ENCODE measurements at regions not wholly inside any gene's neighbourhood (a gene's known extent, or its start where the extent isn't known, plus 50 kb on each side); places are given as distances from the start of the nearest gene placed in this dataset.

DNA sequence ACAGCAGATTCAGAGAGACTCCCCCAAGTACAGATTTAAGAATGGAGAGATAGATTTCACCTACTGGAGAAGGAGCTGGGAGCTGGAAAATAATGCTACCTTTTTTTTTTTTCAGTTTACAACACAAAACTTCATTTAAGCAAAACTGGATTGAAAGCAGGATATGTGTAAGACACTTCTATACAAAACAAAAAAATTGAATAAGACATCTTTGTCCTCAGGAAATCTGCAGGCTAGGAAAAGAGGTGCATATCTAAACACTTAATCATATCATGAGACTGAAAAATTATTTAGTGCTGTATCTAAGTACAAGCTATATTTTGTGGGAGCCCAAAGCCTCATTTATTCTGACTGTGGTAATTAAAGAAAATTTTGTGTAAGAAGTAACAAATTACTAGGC lies 516.1 kb downstream of the ZIC1 start:
- no peak overlapping the region for H3K27ac ChIP-seq (ENCODE audit: low read depth, low read length, severe bottlenecking)
- no peak overlapping the region for H3K4me3 ChIP-seq (ENCODE audit: extremely low read depth, insufficient read depth, low read length, poor library complexity, severe bottlenecking)
- no peaks in the 10 kb centered on the region for H3K36me3 ChIP-seq (ENCODE audit: control insufficient read depth, insufficient read depth, low read length)
- no peaks in the 10 kb centered on the region for H3K9me3 ChIP-seq (ENCODE audit: control insufficient read depth, low read length)
- H3K4me1 ChIP-seq (ENCODE audit: control insufficient read depth, insufficient read depth, low read length, poor library complexity, severe bottlenecking): peaks cover 3% of the 10 kb centered on the region

DNA sequence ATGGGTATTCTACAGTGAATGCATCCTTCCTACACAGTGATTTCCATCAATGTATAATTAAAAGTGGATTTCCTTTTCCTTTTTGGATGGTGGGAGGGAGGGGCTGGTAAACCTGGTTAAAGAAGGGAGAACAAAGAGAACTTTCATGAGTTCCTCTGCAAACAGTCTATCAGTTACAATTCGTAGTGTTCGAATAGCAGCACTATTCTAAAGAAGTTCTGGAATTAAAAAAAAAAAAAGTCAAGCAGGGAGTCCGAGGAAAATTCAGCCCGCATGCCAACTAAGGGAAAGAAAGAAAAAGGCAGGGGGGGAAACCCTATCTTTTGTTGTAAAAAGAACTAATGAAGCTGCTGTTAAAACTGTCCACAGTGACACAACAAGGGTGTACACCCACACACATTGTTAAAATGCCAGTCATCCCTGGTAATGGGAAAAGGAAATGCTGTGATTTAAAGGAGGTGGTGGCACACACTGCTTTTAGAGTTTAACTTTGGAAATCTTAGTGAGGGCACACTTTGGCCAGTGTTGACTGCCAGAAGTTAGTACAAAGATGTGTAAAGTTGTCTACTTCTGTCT lies 521.2 kb downstream of the ZIC1 start:
- WGBS, 2 experiments (ENCODE audit: insufficient coverage in 2 of 2): 51 to 69% methylated on average over 4 of the region's 4 CpGs

DNA sequence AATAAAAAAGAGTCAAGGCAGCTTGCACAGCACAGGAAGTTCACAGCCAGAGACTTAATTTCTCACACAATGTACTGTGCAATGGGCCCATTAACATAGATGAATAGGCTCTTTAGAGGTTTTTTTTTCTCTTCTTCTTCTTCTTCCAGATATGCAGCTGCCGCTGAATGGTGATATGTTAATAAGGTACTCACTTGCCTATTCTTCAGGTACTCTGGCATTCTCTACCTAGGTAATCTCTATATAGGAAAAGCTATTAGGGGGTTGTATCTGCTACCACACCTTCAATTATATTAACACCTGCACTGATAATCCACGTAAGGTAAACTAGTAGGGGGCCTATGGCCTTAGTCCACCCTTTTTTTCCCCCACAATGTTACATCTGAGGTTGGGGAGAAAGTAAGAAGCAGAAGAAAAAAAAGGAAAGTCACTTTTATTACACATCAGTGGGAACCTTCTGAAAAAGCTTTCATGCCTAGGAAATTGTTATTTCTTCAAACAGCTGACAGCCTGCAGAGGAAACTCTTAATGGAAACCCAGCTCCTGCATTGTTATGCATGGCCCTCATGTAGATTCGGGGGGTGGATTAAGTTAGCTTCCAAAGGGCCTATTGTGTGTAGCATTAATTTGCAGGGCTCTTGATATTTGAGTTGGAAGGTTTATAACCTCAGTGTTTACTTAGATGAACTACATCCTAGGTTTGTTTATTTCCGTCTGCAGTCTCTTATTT lies 525.5 kb downstream of the ZIC1 start:
- H3K4me1 ChIP-seq (ENCODE audit: control insufficient read depth, insufficient read depth, low read length, poor library complexity, severe bottlenecking): peaks cover 7% of the 10 kb centered on the region
- 0% methylated on average over 1 of the region's 4 CpGs; no CpG with 5 or more reads in 1 of the 2 experiments for WGBS, 2 experiments (ENCODE audit: insufficient coverage in 2 of 2)
- no peak overlapping the region for H3K4me3 ChIP-seq (ENCODE audit: extremely low read depth, insufficient read depth, low read length, poor library complexity, severe bottlenecking)
- no peaks in the 10 kb centered on the region for H3K9me3 ChIP-seq (ENCODE audit: control insufficient read depth, low read length)
- no peak overlapping the region for H3K27ac ChIP-seq (ENCODE audit: low read depth, low read length, severe bottlenecking)
- no peaks in the 10 kb centered on the region for H3K36me3 ChIP-seq (ENCODE audit: control insufficient read depth, insufficient read depth, low read length)

More for the DNA sequence above, 521.2 kb downstream of the ZIC1 start:
- Histone ChIP-seq H3K36me3 (ENCODE audit: control insufficient read depth, insufficient read depth, low read length) (no peaks in the 10 kb centered on the region), H3K9me3 (ENCODE audit: control insufficient read depth, low read length) (no peaks in the 10 kb centered on the region), H3K4me1 (ENCODE audit: control insufficient read depth, insufficient read depth, low read length, poor library complexity, severe bottlenecking) (peaks cover 7% of the 10 kb centered on the region), H3K4me3 (ENCODE audit: extremely low read depth, insufficient read depth, low read length, poor library complexity, severe bottlenecking) (no peak overlapping the region), H3K27ac (ENCODE audit: low read depth, low read length, severe bottlenecking) (peak overlapping the region; percentile 85)

DNA sequence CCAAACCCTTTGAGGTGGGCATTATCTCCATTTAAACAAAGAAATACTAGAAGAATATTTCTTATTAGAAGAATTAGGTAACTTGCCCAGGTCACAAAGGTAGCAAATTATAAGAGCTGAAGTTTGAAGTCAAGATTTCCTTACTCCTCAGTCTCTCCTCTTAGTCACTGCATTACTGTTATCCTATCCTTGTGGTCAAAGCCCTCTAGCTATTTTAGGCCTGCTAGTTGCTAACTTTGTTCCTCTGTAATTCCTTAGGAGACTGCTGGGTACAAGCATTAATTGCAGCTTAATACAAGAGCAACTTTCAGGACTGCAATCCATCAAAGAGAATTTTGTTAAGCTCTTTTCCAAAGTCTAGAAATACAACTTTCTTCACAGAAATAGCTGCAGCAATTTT lies 528.2 kb downstream of the ZIC1 start:
- H3K4me1 ChIP-seq (ENCODE audit: control insufficient read depth, insufficient read depth, low read length, poor library complexity, severe bottlenecking): no peaks in the 10 kb centered on the region
- no peaks in the 10 kb centered on the region for H3K36me3 ChIP-seq (ENCODE audit: control insufficient read depth, insufficient read depth, low read length)
- no peaks in the 10 kb centered on the region for H3K9me3 ChIP-seq (ENCODE audit: control insufficient read depth, low read length)
- H3K27ac ChIP-seq (ENCODE audit: low read depth, low read length, severe bottlenecking): no peak overlapping the region
- H3K4me3 ChIP-seq (ENCODE audit: extremely low read depth, insufficient read depth, low read length, poor library complexity, severe bottlenecking): no peak overlapping the region

DNA sequence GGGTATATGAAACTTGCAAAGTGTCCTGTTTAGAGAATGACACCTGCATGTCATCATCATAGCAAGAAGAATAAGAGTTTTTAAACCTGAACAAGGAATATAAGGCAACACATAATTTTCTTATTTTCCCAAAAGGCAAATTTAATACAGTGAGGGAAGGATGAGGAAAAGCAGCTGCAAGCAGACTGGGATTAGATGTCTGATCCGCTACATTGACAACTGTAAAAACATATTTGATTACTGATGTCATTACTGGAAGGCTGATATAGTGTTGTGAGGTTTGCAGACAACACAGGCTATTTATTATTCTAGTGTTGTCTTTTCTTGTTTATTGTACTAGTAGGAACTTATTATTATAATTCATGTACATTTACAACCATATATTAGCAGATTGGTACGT lies 528.7 kb downstream of the ZIC1 start:
- no peak overlapping the region for H3K4me3 ChIP-seq (ENCODE audit: extremely low read depth, insufficient read depth, low read length, poor library complexity, severe bottlenecking)
- WGBS, 2 experiments (ENCODE audit: insufficient coverage in 2 of 2): 100% methylated on average over 1 of the region's 2 CpGs; no CpG with 5 or more reads in 1 of the 2 experiments
- no peak overlapping the region for H3K27ac ChIP-seq (ENCODE audit: low read depth, low read length, severe bottlenecking)
- H3K9me3 ChIP-seq (ENCODE audit: control insufficient read depth, low read length): no peaks in the 10 kb centered on the region
- H3K4me1 ChIP-seq (ENCODE audit: control insufficient read depth, insufficient read depth, low read length, poor library complexity, severe bottlenecking): no peaks in the 10 kb centered on the region
- H3K36me3 ChIP-seq (ENCODE audit: control insufficient read depth, insufficient read depth, low read length): no peaks in the 10 kb centered on the region

DNA sequence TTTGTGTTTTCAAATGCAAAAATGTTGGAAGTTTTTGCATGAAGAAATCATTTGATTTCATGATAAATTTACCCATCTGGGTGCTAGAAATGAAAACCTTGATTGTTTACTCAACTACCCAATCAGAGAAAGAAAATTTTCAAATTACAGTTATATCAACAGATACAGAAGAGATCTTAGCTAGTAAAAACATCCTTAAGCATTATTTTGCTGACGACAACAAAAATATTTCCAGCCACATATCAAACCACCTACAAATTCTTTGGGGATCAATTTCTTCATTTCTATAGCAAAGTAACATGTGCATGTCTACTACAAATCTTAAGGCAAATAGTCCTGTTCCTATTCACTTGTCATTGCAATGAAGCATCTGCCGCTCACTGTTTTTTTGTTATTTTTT lies 530.3 kb downstream of the ZIC1 start:
- Histone ChIP-seq H3K4me3 (ENCODE audit: extremely low read depth, insufficient read depth, low read length, poor library complexity, severe bottlenecking) (no peak overlapping the region), H3K4me1 (ENCODE audit: control insufficient read depth, insufficient read depth, low read length, poor library complexity, severe bottlenecking) (peaks cover 10% of the 10 kb centered on the region), H3K27ac (ENCODE audit: low read depth, low read length, severe bottlenecking) (no peak overlapping the region), H3K9me3 (ENCODE audit: control insufficient read depth, low read length) (no peaks in the 10 kb centered on the region), H3K36me3 (ENCODE audit: control insufficient read depth, insufficient read depth, low read length) (no peaks in the 10 kb centered on the region)
- WGBS, 2 experiments (ENCODE audit: insufficient coverage in 2 of 2): 92% methylated on average over 2 of the region's 2 CpGs; no CpG with 5 or more reads in 1 of the 2 experiments

DNA sequence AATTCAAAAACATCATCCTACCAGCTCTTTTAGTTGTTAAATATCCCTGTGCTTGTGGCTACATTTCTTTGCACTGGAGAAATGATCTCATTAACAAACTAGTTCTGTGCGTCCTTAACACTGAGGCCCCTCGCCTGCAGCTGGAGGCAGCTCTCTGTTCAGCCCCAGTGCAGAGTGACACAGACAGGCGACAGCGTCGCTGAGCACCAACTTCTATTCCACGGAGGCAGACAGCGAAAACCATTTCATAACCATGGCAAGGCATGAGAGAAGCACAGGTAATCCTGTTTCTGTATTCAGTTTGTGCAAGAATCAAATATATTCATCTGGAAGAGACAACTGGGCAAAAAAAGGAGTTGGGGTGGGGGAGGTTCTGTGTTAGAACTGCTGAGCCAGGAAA lies 530.7 kb downstream of the ZIC1 start:
- Histone ChIP-seq H3K4me1 (ENCODE audit: control insufficient read depth, insufficient read depth, low read length, poor library complexity, severe bottlenecking) (peaks cover 10% of the 10 kb centered on the region), H3K9me3 (ENCODE audit: control insufficient read depth, low read length) (no peaks in the 10 kb centered on the region), H3K4me3 (ENCODE audit: extremely low read depth, insufficient read depth, low read length, poor library complexity, severe bottlenecking) (peak overlapping the region; percentile 6), H3K27ac (ENCODE audit: low read depth, low read length, severe bottlenecking) (no peak overlapping the region), H3K36me3 (ENCODE audit: control insufficient read depth, insufficient read depth, low read length) (no peaks in the 10 kb centered on the region)
- 17 to 42% methylated on average over 4 to 6 of the region's 7 CpGs for WGBS, 2 experiments (ENCODE audit: insufficient coverage in 2 of 2)

DNA sequence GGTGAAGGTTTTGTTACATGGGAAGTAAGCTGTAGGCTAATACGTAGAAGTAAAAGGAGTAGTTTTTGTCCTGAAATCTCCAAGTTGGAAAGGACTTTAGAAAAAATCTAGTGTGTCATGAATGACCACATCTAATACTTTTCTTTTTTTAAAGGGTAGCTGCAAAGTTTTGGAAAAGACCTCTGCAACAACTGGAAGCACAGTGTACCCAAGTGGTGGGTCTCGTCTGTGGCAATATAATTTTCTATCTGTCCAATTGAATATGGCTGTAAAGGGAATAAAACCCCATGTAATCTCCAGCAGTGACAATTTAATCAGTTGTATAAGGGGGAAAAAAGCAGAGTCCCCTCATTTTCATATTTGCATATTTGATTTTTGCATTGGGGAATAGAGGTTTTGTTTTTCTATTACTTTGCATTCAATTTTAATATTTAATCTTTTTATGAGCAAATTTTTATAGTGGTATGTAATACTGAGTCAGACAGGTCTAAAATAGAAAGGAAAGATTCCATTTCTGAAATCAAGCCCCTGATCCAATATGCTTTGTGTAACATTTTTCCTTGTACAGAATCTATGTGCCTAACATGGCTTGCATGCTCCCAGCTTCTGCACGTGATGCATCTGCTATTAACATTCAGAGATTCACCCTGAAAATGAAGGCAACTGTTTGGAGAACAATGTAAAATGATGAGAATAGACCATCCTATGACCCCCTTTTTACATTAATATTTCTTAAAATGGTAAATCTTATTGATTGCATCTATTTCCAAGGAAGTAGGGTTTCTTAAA lies 531.4 kb downstream of the ZIC1 start:
- Histone ChIP-seq H3K4me1 (ENCODE audit: control insufficient read depth, insufficient read depth, low read length, poor library complexity, severe bottlenecking) (peaks cover 10% of the 10 kb centered on the region), H3K4me3 (ENCODE audit: extremely low read depth, insufficient read depth, low read length, poor library complexity, severe bottlenecking) (no peak overlapping the region), H3K27ac (ENCODE audit: low read depth, low read length, severe bottlenecking) (no peak overlapping the region), H3K9me3 (ENCODE audit: control insufficient read depth, low read length) (no peaks in the 10 kb centered on the region), H3K36me3 (ENCODE audit: control insufficient read depth, insufficient read depth, low read length) (no peaks in the 10 kb centered on the region)
- WGBS, 2 experiments (ENCODE audit: insufficient coverage in 2 of 2): 80% methylated on average over 1 of the region's 3 CpGs; no CpG with 5 or more reads in 1 of the 2 experiments

DNA sequence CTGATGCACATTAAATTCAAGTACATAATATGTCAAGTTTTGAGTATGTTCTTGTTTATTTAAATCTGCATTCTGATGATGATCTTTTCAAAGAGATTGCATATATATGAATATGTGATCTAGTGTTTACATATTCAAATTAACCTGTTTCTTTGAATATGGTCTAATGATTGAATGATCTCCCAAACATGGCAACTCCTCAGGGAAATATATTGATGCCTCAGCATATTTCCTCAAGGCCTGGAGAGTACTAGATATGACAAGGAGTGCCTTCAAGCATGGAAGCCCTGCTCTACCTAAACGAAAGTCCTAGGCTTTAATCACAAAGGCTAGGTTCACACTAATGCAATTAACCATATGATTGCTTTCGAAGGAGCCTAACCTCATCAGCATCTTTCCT lies 532.8 kb downstream of the ZIC1 start:
- Histone ChIP-seq H3K27ac (ENCODE audit: low read depth, low read length, severe bottlenecking) (no peak overlapping the region), H3K9me3 (ENCODE audit: control insufficient read depth, low read length) (no peaks in the 10 kb centered on the region), H3K4me1 (ENCODE audit: control insufficient read depth, insufficient read depth, low read length, poor library complexity, severe bottlenecking) (peaks cover 10% of the 10 kb centered on the region), H3K36me3 (ENCODE audit: control insufficient read depth, insufficient read depth, low read length) (no peaks in the 10 kb centered on the region), H3K4me3 (ENCODE audit: extremely low read depth, insufficient read depth, low read length, poor library complexity, severe bottlenecking) (no peak overlapping the region)
- 83 to 85% methylated on average over 1 to 2 of the region's 2 CpGs for WGBS, 2 experiments (ENCODE audit: insufficient coverage in 2 of 2)

DNA sequence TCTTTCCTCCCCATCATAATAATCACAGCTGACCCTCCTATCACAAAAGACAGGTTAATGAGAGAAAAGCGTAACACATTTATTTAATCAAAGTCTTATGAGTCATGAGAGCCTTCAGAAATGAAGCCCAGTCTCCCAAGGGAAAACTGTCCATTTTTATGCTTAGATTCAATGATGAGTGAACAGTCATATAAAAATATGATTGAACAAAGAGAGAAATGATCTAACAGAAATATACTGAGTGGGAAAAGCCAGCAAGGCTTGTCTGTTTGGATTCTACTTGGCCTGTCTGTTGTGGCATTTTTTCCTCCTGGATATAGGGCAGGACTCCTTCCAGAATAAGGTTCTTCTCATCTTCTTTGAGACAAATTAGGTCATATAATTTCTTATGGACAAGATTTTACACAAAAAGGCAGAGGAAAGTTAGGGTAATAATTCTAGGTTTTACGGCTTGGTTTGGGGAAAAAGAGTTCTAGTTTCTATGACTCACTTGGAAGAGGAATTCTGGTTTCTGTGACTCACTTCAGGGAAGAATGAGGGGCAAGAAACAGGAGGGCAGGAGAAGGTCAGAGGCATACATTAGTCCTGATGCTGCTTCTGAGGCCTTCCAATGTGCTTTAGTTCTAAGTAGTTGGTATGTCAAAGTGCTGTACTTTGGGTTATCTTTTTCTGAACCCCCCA lies 534.2 kb downstream of the ZIC1 start:
- 50 to 63% methylated on average over 1 of the region's 2 CpGs for WGBS, 2 experiments (ENCODE audit: insufficient coverage in 2 of 2)
- Histone ChIP-seq H3K4me1 (ENCODE audit: control insufficient read depth, insufficient read depth, low read length, poor library complexity, severe bottlenecking) (peaks cover 10% of the 10 kb centered on the region), H3K36me3 (ENCODE audit: control insufficient read depth, insufficient read depth, low read length) (no peaks in the 10 kb centered on the region), H3K9me3 (ENCODE audit: control insufficient read depth, low read length) (no peaks in the 10 kb centered on the region), H3K4me3 (ENCODE audit: extremely low read depth, insufficient read depth, low read length, poor library complexity, severe bottlenecking) (no peak overlapping the region), H3K27ac (ENCODE audit: low read depth, low read length, severe bottlenecking) (peak overlapping the region; percentile 82)

Measured in mesodermal cell (in vitro differentiated cells).